ENCODE measurements at regions not wholly inside any gene's neighbourhood (a gene's known extent, or its start where the extent isn't known, plus 50 kb on each side); places are given as distances from the start of the nearest gene placed in this dataset.

DNA sequence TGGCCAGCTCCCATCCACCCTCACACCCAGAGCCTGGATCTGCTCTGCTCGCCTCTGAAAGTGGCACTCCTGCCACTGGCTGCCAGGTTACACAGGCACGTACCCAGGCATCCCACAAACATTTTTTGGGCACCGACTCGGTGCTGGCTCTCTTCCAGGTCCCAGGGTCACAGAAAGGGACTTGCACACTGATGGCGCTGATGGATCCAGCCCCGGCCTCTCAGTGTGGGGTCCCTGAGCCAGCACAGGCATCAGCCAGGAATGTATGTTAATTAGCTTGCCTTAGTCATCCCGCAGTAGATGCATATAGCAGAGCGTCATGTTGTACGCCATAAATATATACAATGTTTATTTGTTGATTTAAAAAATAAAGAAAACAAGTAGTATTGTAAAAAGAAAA lies 537.2 kb downstream of the NPHP4 start:
- POLR2A ChIA-PET (ENCODE audit: unreplicated experiment): no interaction called here

DNA sequence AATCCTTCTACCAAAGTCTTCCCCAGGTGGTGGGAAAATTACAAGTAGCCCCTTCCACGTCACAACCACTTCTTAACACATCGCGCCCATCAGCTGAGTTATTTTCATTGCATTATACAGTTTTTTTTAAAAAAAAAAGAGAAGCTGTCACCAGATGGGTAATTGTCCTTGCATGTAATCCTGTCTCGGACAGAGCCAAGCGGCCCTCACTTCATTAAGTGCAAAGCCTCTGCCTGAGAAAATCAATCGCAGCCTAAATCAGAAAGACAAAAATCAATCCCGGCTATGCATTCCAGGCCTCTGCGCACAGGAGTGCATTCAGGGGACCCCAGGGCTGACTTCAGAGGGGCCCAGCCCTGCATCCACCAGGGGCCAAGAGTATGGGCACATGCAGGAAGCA lies 538.9 kb downstream of the NPHP4 start:
- no peak overlapping the region for H2AFZ ChIP-seq (ENCODE audit: low read length)
- no peak overlapping the region for H3K27ac ChIP-seq (ENCODE audit: low read length)
- H3K4me3 ChIP-seq (ENCODE audit: low read length): no peak overlapping the region
- H3F3A ChIP-seq (ENCODE audit: low read length, unreplicated experiment): no peaks in the 10 kb centered on the region
- H4K20me1 ChIP-seq (ENCODE audit: low read length): no peaks in the 10 kb centered on the region
- POLR2A ChIA-PET (ENCODE audit: unreplicated experiment): no interaction called here
- no peaks in the 10 kb centered on the region for H3K9me3 ChIP-seq (ENCODE audit: low read length)
- DNase-seq (no peak), ATAC-seq (no peak)
- H3K36me3 ChIP-seq (ENCODE audit: low read depth, low read length): no peaks in the 10 kb centered on the region
- TF ChIP-seq EZH2phosphoT487 (IDR thresholded peaks at IDR 0.05; ENCODE audit: borderline replicate concordance, low read length) (no peak), EZH2 (IDR thresholded peaks at IDR 0.05; ENCODE audit: low read length, unreplicated experiment) (no peak)
- TF ChIP-seq, protein P1, sequence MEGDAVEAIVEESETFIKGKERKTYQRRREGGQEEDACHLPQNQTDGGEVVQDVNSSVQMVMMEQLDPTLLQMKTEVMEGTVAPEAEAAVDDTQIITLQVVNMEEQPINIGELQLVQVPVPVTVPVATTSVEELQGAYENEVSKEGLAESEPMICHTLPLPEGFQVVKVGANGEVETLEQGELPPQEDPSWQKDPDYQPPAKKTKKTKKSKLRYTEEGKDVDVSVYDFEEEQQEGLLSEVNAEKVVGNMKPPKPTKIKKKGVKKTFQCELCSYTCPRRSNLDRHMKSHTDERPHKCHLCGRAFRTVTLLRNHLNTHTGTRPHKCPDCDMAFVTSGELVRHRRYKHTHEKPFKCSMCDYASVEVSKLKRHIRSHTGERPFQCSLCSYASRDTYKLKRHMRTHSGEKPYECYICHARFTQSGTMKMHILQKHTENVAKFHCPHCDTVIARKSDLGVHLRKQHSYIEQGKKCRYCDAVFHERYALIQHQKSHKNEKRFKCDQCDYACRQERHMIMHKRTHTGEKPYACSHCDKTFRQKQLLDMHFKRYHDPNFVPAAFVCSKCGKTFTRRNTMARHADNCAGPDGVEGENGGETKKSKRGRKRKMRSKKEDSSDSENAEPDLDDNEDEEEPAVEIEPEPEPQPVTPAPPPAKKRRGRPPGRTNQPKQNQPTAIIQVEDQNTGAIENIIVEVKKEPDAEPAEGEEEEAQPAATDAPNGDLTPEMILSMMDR (conservative IDR thresholded peaks at IDR 0.05; ENCODE audit: low read depth, low read length): no peak
- H3K79me2 ChIP-seq (ENCODE audit: low read length): no peaks in the 10 kb centered on the region
- no peaks in the 10 kb centered on the region for H3K9me2 ChIP-seq (replicated peaks; ENCODE audit: low read length)
- H3K4me2 ChIP-seq (ENCODE audit: low read length): no peak overlapping the region
- CTCF ChIA-PET: no interaction called here
- H3K27me3 ChIP-seq (ENCODE audit: low read length): peaks cover 80% of the 10 kb centered on the region
- H3K4me1 ChIP-seq (ENCODE audit: insufficient read depth, low read length): no peaks in the 10 kb centered on the region
- intact Hi-C loops (cut with micrococcal nuclease): no loop called here
- no TSS peak for BruUV-seq (replicated peaks)
- H3K9ac ChIP-seq (ENCODE audit: low read length): no peak overlapping the region

More for the DNA sequence above, 537.2 kb downstream of the NPHP4 start:
- H3K9ac ChIP-seq (ENCODE audit: low read length): no peak overlapping the region
- H3K27ac ChIP-seq (ENCODE audit: low read length): no peak overlapping the region
- peaks cover 70% of the 10 kb centered on the region for H3K27me3 ChIP-seq (ENCODE audit: low read length)
- no peaks in the 10 kb centered on the region for H4K20me1 ChIP-seq (ENCODE audit: low read length)
- no peaks in the 10 kb centered on the region for H3K36me3 ChIP-seq (ENCODE audit: low read depth, low read length)
- no peak overlapping the region for H3K4me3 ChIP-seq (ENCODE audit: low read length)
- CTCF ChIA-PET: no interaction called here
- H3K4me1 ChIP-seq (ENCODE audit: insufficient read depth, low read length): no peaks in the 10 kb centered on the region
- ATAC-seq (no peak), DNase-seq (no peak)
- intact Hi-C loops (cut with micrococcal nuclease): no loop called here
- H3K4me2 ChIP-seq (ENCODE audit: low read length): no peak overlapping the region
- H3K9me2 ChIP-seq (replicated peaks; ENCODE audit: low read length): no peaks in the 10 kb centered on the region
- H2AFZ ChIP-seq (ENCODE audit: low read length): no peak overlapping the region
- no TSS peak for BruUV-seq (replicated peaks)
- no peak for TF ChIP-seq EZH2phosphoT487 (IDR thresholded peaks at IDR 0.05; ENCODE audit: borderline replicate concordance, low read length)
- no peak for TF ChIP-seq EZH2 (IDR thresholded peaks at IDR 0.05; ENCODE audit: low read length, unreplicated experiment)
- TF ChIP-seq, protein P1 (conservative IDR thresholded peaks at IDR 0.05; ENCODE audit: low read depth, low read length): no peak
- H3F3A ChIP-seq (ENCODE audit: low read length, unreplicated experiment): no peaks in the 10 kb centered on the region
- no peaks in the 10 kb centered on the region for H3K79me2 ChIP-seq (ENCODE audit: low read length)
- no peaks in the 10 kb centered on the region for H3K9me3 ChIP-seq (ENCODE audit: low read length)

DNA sequence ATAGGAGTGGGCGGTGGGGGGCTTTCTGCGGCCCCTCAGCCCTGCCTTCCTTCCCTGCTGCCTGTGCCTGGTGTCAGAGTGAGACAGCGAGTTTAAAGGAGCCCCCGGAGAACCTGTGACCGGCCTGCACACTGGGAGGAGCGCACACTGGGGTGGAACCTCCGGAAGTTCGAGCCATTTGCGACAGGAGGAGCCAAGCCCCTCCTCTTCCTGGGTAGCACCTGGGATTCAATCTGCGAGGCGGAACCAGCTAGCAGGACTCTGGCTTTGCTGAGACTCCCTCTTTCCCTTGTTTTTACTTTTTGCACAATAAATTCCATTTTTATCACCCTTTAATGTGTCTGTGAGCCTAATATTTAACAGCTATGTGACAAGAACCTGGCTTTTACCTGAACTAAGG lies 540.6 kb downstream of the NPHP4 start:
- BruUV-seq (replicated peaks): no TSS peak
- no peak overlapping the region for H3K4me2 ChIP-seq (ENCODE audit: low read length)
- H3K27ac ChIP-seq (ENCODE audit: low read length): no peak overlapping the region
- no peaks in the 10 kb centered on the region for H3K79me2 ChIP-seq (ENCODE audit: low read length)
- TF ChIP-seq EZH2 (IDR thresholded peaks at IDR 0.05; ENCODE audit: low read length, unreplicated experiment): no peak
- TF ChIP-seq, protein P1 (conservative IDR thresholded peaks at IDR 0.05; ENCODE audit: low read depth, low read length): no peak
- DNase-seq (no peak), ATAC-seq (no peak)
- intact Hi-C loops (cut with micrococcal nuclease): no loop called here
- no peaks in the 10 kb centered on the region for H3K4me1 ChIP-seq (ENCODE audit: insufficient read depth, low read length)
- no peak overlapping the region for H2AFZ ChIP-seq (ENCODE audit: low read length)
- H3K9me3 ChIP-seq (ENCODE audit: low read length): no peaks in the 10 kb centered on the region
- CTCF ChIA-PET: no interaction called here
- no peak overlapping the region for H3K9ac ChIP-seq (ENCODE audit: low read length)
- no peaks in the 10 kb centered on the region for H4K20me1 ChIP-seq (ENCODE audit: low read length)
- H3K27me3 ChIP-seq (ENCODE audit: low read length): peaks cover 79% of the 10 kb centered on the region
- H3K4me3 ChIP-seq (ENCODE audit: low read length): no peak overlapping the region
- H3K36me3 ChIP-seq (ENCODE audit: low read depth, low read length): no peaks in the 10 kb centered on the region
- H3F3A ChIP-seq (ENCODE audit: low read length, unreplicated experiment): no peaks in the 10 kb centered on the region
- POLR2A ChIA-PET (ENCODE audit: unreplicated experiment): no interaction called here
- no peaks in the 10 kb centered on the region for H3K9me2 ChIP-seq (replicated peaks; ENCODE audit: low read length)
